H1 (cell line): ENCODE measurements at regions not wholly inside any gene's neighbourhood (a gene's known extent, or its start where the extent isn't known, plus 50 kb on each side); places are given as distances from the start of the nearest gene placed in this dataset.

ENCODE experiments used
- CTCF ChIA-PET: fragments of 300-600 bp; sonication (Branson Sonifier 250); formaldehyde crosslinking; loops from one replicate; lab custom pipeline; 2021; ENCODE audit not compliant: partially characterized antibody; lab: Charles Lee
- POLR2A ChIA-PET: fragments of 300-600 bp; sonication (Branson Sonifier 250); formaldehyde crosslinking; loops from one replicate; lab custom pipeline; 2021; ENCODE audit warnings: inconsistent platforms; ENCODE audit not compliant: partially characterized antibody; lab: Charles Lee
- DNase-seq, 2 experiments: peaks; one replicate each; pipeline versions ENCODE4 v3.0.0 to v3.0.0-alpha.2; 2010 to 2022; ENCODE audit warnings: low spot score in 2 of 2, low read depth in 1 of 2, mixed read lengths in 1 of 2
- FAIRE-seq: peaks from 2 replicates; lab custom pipeline; 2011; peaks lifted over from hg19 to GRCh38; lab: Jason Lieb, UNC
- H2AFZ ChIP-seq: 2 replicates; pipeline ENCODE4 v1.8.1; 2012; ENCODE audit warnings: low read length, inconsistent platforms
- H2AK5ac ChIP-seq: 2 replicates; pipeline ENCODE4 v1.6.1; 2013; ENCODE audit warnings: low read depth, low read length
- H2BK120ac ChIP-seq: replicated peaks from 2 replicates; pipeline ENCODE3; 2013; ENCODE audit warnings: low read depth, low read length, inconsistent platforms
- H2BK12ac ChIP-seq: 2 replicates; pipeline ENCODE4 v1.6.1; 2013; ENCODE audit warnings: low read depth, low read length
- H2BK15ac ChIP-seq: 2 replicates; pipeline ENCODE4 v1.6.1; 2013; ENCODE audit warnings: low read length
- H2BK20ac ChIP-seq: 2 replicates; pipeline ENCODE4 v1.6.1; 2013; ENCODE audit warnings: low read length
- H2BK5ac ChIP-seq: 2 replicates; pipeline ENCODE4 v1.6.1; 2013; ENCODE audit warnings: low read depth, low read length
- H3K14ac ChIP-seq: 2 replicates; pipeline ENCODE4 v1.6.1; 2013; ENCODE audit warnings: inconsistent platforms; ENCODE audit not compliant: insufficient read length
- H3K18ac ChIP-seq: 2 replicates; pipeline ENCODE4 v1.6.1; 2013; ENCODE audit warnings: low read length; ENCODE audit errors: extremely low read depth
- H3K23ac ChIP-seq: 2 replicates; pipeline ENCODE4 v1.6.1; 2013; ENCODE audit warnings: inconsistent platforms; ENCODE audit not compliant: insufficient read length
- H3K23me2 ChIP-seq: 2 replicates; pipeline ENCODE4 v1.6.1; 2013; ENCODE audit warnings: low read depth, low read length
- H3K27ac ChIP-seq: 2 replicates; pipeline ENCODE4 v1.6.1; 2011; ENCODE audit warnings: low read depth, low read length, inconsistent platforms
- H3K27me3 ChIP-seq, 4 experiments: replicated peaks in 1 of 4; 1 replicate in 1 of 4; 2 replicates in 3 of 4; pipeline versions ENCODE4 v1.6.1 to v1.8.1; 2011 to 2013; ENCODE audit warnings: low read length in 3 of 4, mild to moderate bottlenecking in 3 of 4, inconsistent platforms in 2 of 4, mixed read lengths in 2 of 4, moderate library complexity in 1 of 4; ENCODE audit not compliant: control insufficient read depth in 3 of 4, insufficient read depth in 3 of 4; ENCODE audit errors: extremely low read depth in 1 of 4
- H3K36me3 ChIP-seq, 4 experiments: 2 replicates each; pipeline versions ENCODE4 v1.6.1 to v1.8.1; 2011 to 2013; ENCODE audit warnings: mild to moderate bottlenecking in 4 of 4, low read length in 3 of 4, moderate library complexity in 2 of 4, control low read depth in 1 of 4, inconsistent platforms in 1 of 4; ENCODE audit not compliant: insufficient read depth in 4 of 4, control insufficient read depth in 2 of 4
- H3K4ac ChIP-seq: replicated peaks from 2 replicates; pipeline ENCODE3; 2013; ENCODE audit warnings: low read length, low read depth, mixed read lengths, inconsistent platforms; ENCODE audit not compliant: insufficient read length
- H3K4me1 ChIP-seq, 4 experiments: replicated peaks in 1 of 4; 1 replicate in 1 of 4; 2 replicates in 3 of 4; pipeline versions ENCODE4 v1.6.1 to v1.8.1; 2011 to 2013; ENCODE audit warnings: low read length in 3 of 4, inconsistent platforms in 2 of 4, mixed read lengths in 1 of 4; ENCODE audit not compliant: insufficient read depth in 4 of 4, control insufficient read depth in 3 of 4
- H3K4me2 ChIP-seq, 2 experiments: 2 replicates each; pipeline versions ENCODE4 v1.6.1 to v1.8.1; 2011 to 2013; ENCODE audit warnings: low read depth in 2 of 2, low read length in 2 of 2, control low read depth in 1 of 2, inconsistent platforms in 1 of 2, mild to moderate bottlenecking in 1 of 2; ENCODE audit not compliant: insufficient read depth in 1 of 2
- H3K4me3 ChIP-seq, 4 experiments: fragments of 200-600, 300-600 bp in 1 of 4; sonication (generic), shearing (Covaris generic), sonication (Bioruptor Twin) in 1 of 4; 2 replicates each; pipeline versions ENCODE4 v1.5.1 to v1.8.1; 2011 to 2016; ENCODE audit warnings: low read length in 4 of 4, low read depth in 3 of 4, control low read depth in 2 of 4, inconsistent platforms in 2 of 4, mild to moderate bottlenecking in 2 of 4, mixed read lengths in 1 of 4, moderate library complexity in 1 of 4; ENCODE audit not compliant: insufficient read depth in 2 of 4; ENCODE audit errors: extremely low read depth in 1 of 4
- H3K56ac ChIP-seq: replicated peaks from 2 replicates; pipeline ENCODE3; 2013; ENCODE audit warnings: low read depth, mild to moderate bottlenecking, mixed read lengths, low read length, inconsistent platforms; ENCODE audit not compliant: insufficient read length
- H3K79me1 ChIP-seq: 2 replicates; pipeline ENCODE4 v1.6.1; 2013; ENCODE audit warnings: low read depth, low read length, control low read depth
- H3K79me2 ChIP-seq, 2 experiments: 2 replicates each; pipeline versions ENCODE4 v1.6.1 to v1.8.1; 2012 to 2013; ENCODE audit warnings: low read length in 2 of 2, mild to moderate bottlenecking in 2 of 2, inconsistent platforms in 1 of 2; ENCODE audit not compliant: insufficient read depth in 2 of 2, control insufficient read depth in 1 of 2
- H3K9ac ChIP-seq, 4 experiments: replicated peaks in 1 of 4; 1 replicate in 1 of 4; 2 replicates in 3 of 4; pipeline versions ENCODE4 v1.6.1 to v1.8.1; 2011 to 2013; ENCODE audit warnings: low read depth in 3 of 4, low read length in 3 of 4, control low read depth in 2 of 4, mild to moderate bottlenecking in 2 of 4, moderate library complexity in 2 of 4, inconsistent platforms in 1 of 4; ENCODE audit errors: extremely low read depth in 1 of 4
- H3K9me3 ChIP-seq, 2 experiments: 2 replicates each; pipeline versions ENCODE4 v1.6.1 to v1.8.1; 2012 to 2013; ENCODE audit warnings: mild to moderate bottlenecking in 2 of 2, moderate library complexity in 2 of 2, control low read depth in 1 of 2, inconsistent platforms in 1 of 2, low read depth in 1 of 2, low read length in 1 of 2, mixed read lengths in 1 of 2; ENCODE audit not compliant: insufficient read depth in 2 of 2
- H4K20me1 ChIP-seq, 2 experiments: replicated peaks in 1 of 2; 2 replicates each; pipeline versions ENCODE3 to v1.8.1; 2011 to 2013; ENCODE audit warnings: inconsistent platforms in 2 of 2, low read length in 2 of 2, mild to moderate bottlenecking in 1 of 2; ENCODE audit not compliant: insufficient read depth in 2 of 2, control insufficient read depth in 1 of 2
- H4K5ac ChIP-seq: 2 replicates; pipeline ENCODE4 v1.6.1; 2013; ENCODE audit warnings: low read length, low read depth, mixed read lengths, inconsistent platforms; ENCODE audit not compliant: insufficient read length
- H4K8ac ChIP-seq: 2 replicates; pipeline ENCODE4 v1.8.0; 2013; ENCODE audit warnings: mild to moderate bottlenecking, moderate library complexity, low read length, inconsistent platforms; ENCODE audit not compliant: insufficient read depth; ENCODE audit errors: extremely low read depth
- H4K91ac ChIP-seq: replicated peaks from 2 replicates; pipeline ENCODE3; 2013; ENCODE audit warnings: low read length, mixed read lengths, inconsistent platforms; ENCODE audit not compliant: insufficient read length
- EP300 ChIP-seq, 2 experiments: IDR thresholded peaks; 1 replicate in 1 of 2; 2 replicates in 1 of 2; pipeline ENCODE4 v1.6.1; 2011 to 2012; ENCODE audit warnings: low read depth in 2 of 2, low read length in 2 of 2, mild to moderate bottlenecking in 2 of 2, borderline replicate concordance in 1 of 2, inconsistent platforms in 1 of 2, moderate library complexity in 1 of 2
- RBBP5 ChIP-seq: IDR thresholded peaks from 2 replicates; pipeline ENCODE4 v1.7.1; 2012; ENCODE audit warnings: low read depth, mild to moderate bottlenecking, inconsistent platforms, low read length, moderate library complexity, borderline replicate concordance
- SAP30 ChIP-seq: fragments of 300-600 bp; sonication (generic); IDR thresholded peaks from 2 replicates; pipeline ENCODE4 v1.7.1; 2012; ENCODE audit warnings: low read length, moderate library complexity, mild to moderate bottlenecking, inconsistent platforms; ENCODE audit not compliant: insufficient read depth, insufficient replicate concordance
- WGBS, 2 experiments: shearing (Covaris generic) in 1 of 2; methylation state at CpG; one replicate each; pipeline versions ENCODE4 v1.1.6 to v1.1.7; 2013 to 2015; ENCODE audit warnings: low lambda C conversion rate in 2 of 2, mixed read lengths in 2 of 2, inconsistent platforms in 1 of 2, low coverage in 1 of 2, missing lambda C conversion rate in 1 of 2; ENCODE audit not compliant: insufficient replicate concordance in 2 of 2, insufficient coverage in 1 of 2, insufficient read length in 1 of 2; ENCODE audit errors: extremely low coverage in 1 of 2, missing lambda C conversion rate in 1 of 2; 5-methylcytosine and 5-hydroxymethylcytosine counted together

- no peak overlapping the region for H2BK20ac ChIP-seq
- H2BK5ac ChIP-seq: no peak overlapping the region
- no peak overlapping the region for H4K5ac ChIP-seq
- no peak overlapping the region for H4K8ac ChIP-seq
- H3K18ac ChIP-seq: no peak overlapping the region
- CTCF ChIA-PET: no interaction called here
- H3K4me2 ChIP-seq: no peak overlapping the region
- no peak overlapping the region for H3K9ac ChIP-seq
- no peak overlapping the region for H4K91ac ChIP-seq
- no peaks in the 10 kb centered on the region for H3K79me2 ChIP-seq
- no peak overlapping the region for H3K14ac ChIP-seq
- WGBS, 2 experiments: 92% methylated on average over 2 of the region's 2 CpGs; no CpG with 5 or more reads in 1 of the 2 experiments
- DNase-seq: no peak
- no peaks in the 10 kb centered on the region for H3K4me1 ChIP-seq
- no peak overlapping the region for H3K56ac ChIP-seq
- H3K23ac ChIP-seq: no peak overlapping the region
- H2BK15ac ChIP-seq: no peak overlapping the region
- no peaks in the 10 kb centered on the region; the same call in 1 of the 2 replicates for H3K23me2 ChIP-seq
- no peak for TF ChIP-seq SAP30
- no peak for TF ChIP-seq RBBP5
- no peak for TF ChIP-seq EP300 (IDR thresholded peaks at IDR 0.05; ENCODE audit: borderline replicate concordance in 1 of 2, low read depth in 2 of 2, low read length in 2 of 2)
- H3K9me3 ChIP-seq: no peaks in the 10 kb centered on the region
- H3K36me3 ChIP-seq: no peaks in the 10 kb centered on the region
- no peaks in the 10 kb centered on the region for H4K20me1 ChIP-seq
- no peak overlapping the region for H2BK120ac ChIP-seq
- no peaks in the 10 kb centered on the region for H3K79me1 ChIP-seq
- POLR2A ChIA-PET: no interaction called here
- H3K4ac ChIP-seq: no peak overlapping the region
- FAIRE-seq: no peak
- no peak overlapping the region for H2BK12ac ChIP-seq
- H2AFZ ChIP-seq: no peak overlapping the region
- H3K27me3 ChIP-seq: no peaks in the 10 kb centered on the region
- H3K4me3 ChIP-seq: no peak overlapping the region
- H2AK5ac ChIP-seq: no peak overlapping the region
- H3K27ac ChIP-seq: no peak overlapping the region
Measured at GRCh38 chr3:83894223-83894622, 1064.6 kb upstream of the CADM2 start.
